NK-92 treated with Interleukin-12 subunit alpha and Interleukin-12 subunit beta, amount 100 ng/mL, for 24 hours (cell line): ENCODE measurements at regions not wholly inside any gene's neighbourhood (a gene's known extent, or its start where the extent isn't known, plus 50 kb on each side); places are given as distances from the start of the nearest gene placed in this dataset.

Experiments used
- DNase-seq: peaks from one replicate; lab custom pipeline; 2025; lab: John Stamatoyannopoulos, UW

DNA sequence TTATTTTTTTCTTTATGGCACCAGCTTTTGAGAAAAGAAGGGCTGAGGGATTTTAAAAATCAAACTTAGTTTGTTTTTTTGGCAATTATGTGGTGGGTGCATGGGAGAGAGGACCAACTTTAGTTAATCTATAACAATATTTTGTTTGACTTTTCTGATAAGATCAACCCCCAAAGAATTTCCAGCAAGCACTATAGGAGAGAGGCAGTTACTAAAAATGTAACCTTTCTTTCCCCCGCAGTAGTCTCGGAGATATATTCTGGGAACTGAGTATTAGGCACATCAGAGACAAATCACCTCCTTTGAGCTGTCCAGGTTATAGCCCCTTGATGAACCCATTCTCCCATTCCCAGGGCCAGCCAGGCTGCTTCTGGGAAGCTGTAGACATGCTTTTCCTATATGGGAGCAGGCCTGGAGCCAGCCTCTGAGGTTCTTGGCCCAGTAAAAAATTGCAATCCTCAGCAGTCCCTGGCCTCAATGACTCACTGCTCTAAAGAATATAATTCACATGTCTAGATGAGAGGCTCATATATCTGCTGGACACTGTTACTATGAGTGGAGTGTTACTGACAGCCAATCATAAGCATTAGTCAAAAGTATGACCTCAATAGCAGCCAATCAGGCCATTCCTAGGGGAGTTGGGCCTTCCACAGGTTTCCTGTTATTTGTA lies 138.3 kb upstream of the AGBL1 start:
- no peak for DNase-seq

GRCh38 chr15:85942632-85943031 lies 137.0 kb upstream of the AGBL1 start:
- no peak for DNase-seq

DNA sequence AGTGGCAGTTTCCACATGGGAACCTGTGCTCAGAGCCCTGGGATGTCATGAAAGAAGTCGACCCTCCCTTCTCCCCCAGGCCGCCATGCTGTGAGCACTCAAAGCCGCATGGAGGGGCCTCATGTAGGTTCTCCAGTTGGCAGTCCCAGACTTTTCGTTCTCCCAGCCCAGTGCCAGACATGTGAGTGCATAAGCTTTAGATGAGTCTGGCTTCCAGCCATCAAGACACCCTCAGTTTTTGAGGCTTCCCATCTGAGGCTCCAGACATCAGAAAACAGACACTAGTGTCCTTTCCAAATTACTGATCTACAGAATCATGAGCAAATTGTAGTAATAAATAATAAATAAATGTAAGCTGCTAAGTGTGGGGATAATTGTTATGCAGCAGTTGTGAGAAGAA lies 136.5 kb upstream of the AGBL1 start:
- DNase-seq, result no peak

GRCh38 chr15:85943791-85944190 lies 135.9 kb upstream of the AGBL1 start:
- DNase-seq, result no peak

GRCh38 chr15:85947021-85947420 lies 132.7 kb upstream of the AGBL1 start:
- no peak for DNase-seq

- DNase-seq, result no peak
Observed at GRCh38 chr15:85947936-85948335, 131.7 kb upstream of the AGBL1 start.

- no peak for DNase-seq
Observed at GRCh38 chr15:85950101-85950500, 129.6 kb upstream of the AGBL1 start.

- no peak for DNase-seq
Observed at GRCh38 chr15:85954586-85954985, 125.1 kb upstream of the AGBL1 start.

DNA sequence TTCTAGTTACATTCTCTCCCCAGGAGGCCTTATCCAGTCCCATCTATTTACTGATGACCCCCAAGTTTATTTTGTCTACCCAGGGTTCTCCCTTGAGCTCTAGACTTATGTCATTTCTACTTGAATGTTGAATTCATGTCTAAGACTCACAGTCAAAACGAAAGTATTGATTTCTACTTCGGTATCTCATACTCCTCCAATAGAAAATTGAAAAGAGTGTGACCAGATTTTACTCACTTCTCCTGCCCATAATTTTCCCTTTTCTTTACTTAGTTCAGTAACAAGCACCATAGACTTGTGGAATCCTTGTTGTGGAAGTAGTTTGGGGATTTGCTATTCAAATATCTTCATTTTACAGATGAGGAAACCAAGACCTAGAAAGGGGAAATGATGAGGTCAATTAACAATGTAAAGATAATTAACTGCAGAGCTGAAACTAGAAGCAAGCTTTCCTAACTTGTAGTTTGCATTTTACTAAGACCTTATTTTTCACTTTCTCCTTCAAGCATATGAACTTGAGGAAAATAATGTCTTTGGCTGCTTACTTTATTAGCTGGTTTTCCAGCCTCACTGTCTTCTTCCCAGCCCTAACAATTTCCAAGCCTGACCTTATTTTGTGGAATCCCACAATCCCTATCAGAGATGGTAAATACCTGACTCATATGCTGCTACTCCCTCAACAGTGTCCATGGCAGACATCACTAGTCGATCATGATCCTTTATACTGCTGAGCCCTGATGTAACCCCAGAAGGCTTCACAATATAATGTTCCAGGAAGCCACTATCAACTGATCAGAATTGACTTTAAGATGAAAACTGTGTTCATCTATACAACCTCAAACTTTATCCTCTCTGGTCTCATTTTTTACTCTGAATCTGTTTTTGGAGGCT lies 123.9 kb upstream of the AGBL1 start:
- DNase-seq, result no peak

DNA sequence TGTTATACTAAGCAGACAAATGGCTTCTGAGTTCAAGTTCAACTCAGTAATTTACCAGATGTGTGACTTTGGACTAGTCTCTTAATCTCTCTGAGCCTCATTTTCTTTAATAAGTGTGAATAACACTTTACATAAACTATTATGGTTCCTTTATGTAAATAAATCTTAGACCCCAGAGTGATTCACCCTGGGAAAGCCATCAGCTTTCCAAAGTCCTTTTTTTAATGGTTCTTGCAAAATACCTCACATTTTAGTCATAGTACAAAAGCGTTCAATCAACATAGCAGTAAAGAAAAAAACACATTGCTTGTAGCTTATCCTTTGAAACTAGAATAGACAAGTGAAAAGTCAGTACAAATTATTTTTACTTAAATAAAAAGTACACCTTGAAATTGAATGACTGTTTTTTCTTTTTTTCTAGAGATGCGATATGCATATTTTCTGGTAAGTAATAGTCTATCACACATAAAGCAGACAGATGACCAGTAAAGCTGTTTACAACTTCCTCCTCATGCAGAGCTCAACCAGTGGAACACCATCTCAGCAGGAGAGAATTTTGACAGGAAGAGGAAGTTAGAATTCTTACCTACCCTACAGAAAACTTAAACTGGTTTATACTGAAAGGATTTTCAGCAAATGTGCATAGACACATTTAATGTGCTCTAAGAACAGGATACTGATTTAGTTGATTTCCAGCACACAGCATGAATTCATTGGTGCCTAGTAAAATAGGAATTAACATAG lies 123.0 kb upstream of the AGBL1 start:
- no peak for DNase-seq

DNA sequence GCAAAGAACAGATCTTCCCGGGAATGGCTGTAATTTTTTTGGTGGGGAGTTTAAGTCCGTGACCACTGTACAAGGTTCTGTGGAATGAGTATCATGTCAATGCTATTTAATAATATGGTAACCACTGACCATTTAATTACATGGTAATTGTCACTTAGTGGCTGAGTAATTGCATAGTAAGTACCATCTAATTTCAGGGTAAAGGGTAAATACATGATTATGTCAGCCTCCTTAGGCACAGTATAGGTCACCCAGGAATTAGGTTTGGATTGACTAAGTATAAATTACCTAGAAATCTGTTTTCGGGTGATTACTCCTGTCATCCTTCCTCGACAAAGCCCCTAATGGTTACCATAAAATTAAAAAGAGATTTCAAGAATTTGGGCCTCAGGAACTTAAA lies 120.1 kb upstream of the AGBL1 start:
- no peak for DNase-seq

- no peak for DNase-seq
Observed at GRCh38 chr15:85960381-85960780, 119.3 kb upstream of the AGBL1 start.

DNA sequence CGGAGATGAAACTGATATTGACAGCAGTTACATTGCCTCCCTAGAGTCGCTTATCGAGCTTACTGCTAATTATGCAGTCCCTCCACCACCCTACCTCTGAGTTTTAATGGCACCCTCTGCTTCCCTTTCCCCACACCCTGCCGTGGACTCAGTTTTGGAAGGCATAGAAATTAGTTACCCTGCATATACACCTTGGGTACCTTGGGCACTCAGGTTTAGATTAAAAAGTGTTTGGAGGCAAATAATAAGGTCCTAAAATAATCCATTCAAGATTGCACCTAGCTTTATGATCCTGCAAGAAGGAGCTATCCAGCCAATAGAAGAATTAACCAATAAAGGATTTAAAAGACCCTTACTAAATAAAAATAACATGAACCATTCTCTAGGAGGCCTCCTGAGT lies 117.8 kb upstream of the AGBL1 start:
- DNase-seq, result no peak

DNA sequence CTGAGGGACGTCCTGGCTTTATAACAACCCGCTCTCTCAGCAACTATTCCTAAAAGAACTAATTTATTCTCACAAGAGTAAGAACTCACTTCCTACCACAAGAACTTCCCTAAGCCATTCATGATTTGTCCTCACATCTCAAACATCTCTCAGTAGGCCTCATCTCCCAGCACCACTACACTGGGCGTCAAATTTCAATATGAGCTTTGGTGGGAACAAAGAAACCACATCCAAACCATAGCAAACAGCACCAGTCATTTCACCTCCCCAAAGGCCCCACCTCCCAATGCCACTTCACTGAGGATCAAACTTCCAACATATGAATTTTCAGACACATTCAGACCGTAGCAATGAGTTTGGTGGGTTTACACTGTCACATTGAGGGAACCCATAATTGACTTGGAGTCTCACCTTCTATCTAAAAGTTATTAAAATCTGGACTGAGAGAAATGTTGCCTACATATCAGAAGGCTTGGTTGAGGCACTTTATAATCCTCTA lies 116.4 kb upstream of the AGBL1 start:
- no peak for DNase-seq

- no peak for DNase-seq
Observed at GRCh38 chr15:85964471-85964870, 115.2 kb upstream of the AGBL1 start.

DNA sequence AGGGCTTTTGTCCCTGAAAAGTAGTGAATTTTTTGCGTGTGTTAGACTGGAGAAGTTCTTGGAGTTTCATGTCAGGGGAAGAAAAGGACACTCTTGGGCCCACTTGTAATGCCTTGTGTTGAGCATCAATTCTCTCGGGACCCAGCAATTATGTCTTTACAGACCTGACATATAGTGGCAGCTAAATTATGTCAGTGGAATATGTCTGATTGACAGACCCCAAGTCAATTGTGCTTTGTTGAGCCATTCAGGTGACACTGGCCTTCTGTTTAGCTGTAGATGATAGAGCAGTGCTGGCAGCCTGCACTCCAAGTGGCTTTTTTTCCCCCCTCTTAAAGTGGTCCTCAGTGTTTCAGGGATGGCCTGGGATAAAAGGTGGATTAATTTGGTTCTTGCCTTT lies 112.1 kb upstream of the AGBL1 start:
- DNase-seq, result no peak

DNA sequence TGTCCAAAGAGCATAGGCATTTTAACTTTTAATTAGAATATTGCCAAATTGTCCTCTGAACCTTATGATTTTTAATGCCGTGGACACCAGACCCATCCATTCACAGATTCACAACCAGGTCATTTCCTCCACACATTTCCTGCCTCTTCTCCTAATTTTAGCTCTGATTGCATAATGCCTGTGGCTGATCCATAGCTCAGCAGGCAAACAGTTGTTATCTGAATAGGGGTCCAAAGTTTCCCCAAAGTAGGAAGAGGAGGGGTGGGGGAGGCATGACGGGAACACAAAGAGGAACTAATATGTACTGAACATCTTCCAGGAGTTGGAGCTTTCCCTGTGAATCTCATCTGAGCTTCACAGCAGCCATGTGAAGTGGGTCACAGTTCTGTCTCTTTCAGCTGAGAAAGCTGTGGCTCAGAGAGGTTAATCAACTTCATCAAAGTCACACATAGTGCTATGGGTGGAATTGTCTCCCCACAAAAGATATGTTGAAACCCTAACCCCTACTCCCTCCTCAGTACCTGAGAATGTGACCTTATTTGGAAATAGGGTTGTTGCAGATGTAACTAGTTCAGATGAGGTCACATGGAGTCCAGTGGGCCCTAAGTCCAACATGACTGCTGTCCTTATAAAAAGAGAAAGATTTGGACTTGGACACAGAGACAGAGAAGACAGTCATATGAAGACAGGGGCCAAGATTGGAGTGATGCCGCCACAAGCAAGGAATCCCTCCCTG lies 106.7 kb upstream of the AGBL1 start:
- DNase-seq, result no peak

DNA sequence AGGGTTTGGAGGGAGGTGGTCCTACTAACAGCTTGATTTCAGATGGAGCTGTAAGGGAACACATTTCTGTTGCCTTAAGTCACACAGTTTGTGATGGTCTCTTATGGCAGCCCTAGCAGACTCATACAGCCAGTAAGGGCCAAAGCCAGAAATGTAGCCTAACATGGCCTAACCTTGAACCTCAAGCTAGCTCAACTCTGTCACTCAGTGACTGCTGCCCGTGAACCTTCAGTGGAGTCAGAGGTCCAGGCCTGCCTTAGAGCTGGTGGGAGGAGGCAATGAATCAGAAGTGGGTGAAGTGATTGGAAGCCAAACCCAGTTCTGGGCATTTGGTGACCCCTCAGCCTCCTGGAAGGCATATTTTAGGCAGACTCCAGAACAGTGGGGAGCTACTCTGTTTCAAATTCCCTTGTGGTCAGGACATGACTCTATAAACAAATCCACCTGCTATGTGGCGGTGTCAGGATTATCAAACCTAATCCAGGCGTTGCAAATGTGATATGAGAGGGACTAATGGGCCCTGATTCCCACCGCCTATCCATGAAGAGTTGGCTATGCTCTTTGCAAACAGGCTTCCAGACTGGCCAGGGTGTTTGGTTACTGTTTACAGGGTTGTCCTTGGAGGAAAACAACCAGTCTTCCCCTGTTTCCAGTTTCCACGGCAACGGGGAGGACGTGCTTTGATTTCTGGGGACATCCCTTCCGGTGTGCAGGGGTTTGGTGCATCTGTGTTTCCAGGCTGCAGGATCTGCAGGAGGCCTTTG lies 105.9 kb upstream of the AGBL1 start:
- no peak for DNase-seq

- no peak for DNase-seq
Observed at GRCh38 chr15:85974348-85974705, 105.3 kb upstream of the AGBL1 start.

GRCh38 chr15:85974742-85975141 lies 104.9 kb upstream of the AGBL1 start:
- DNase-seq, result no peak

- no peak for DNase-seq
Observed at GRCh38 chr15:85976102-85976501, 103.6 kb upstream of the AGBL1 start.
